ENCODE measurements at regions not wholly inside any gene's neighbourhood (a gene's known extent, or its start where the extent isn't known, plus 50 kb on each side); places are given as distances from the start of the nearest gene placed in this dataset.

- ChIA-PET POLR2A (no interaction called here), CTCF (no interaction called here)
Measured at GRCh38 chr18:78717051-78717765, 262.4 kb upstream of the SALL3 start.

- ChIA-PET POLR2A (no interaction called here), CTCF (no interaction called here)
Measured at GRCh38 chr18:78717766-78718150, 261.9 kb upstream of the SALL3 start.

- CTCF ChIA-PET: no interaction called here
- POLR2A ChIA-PET: no interaction called here
Measured at GRCh38 chr18:78719821-78720220, 259.8 kb upstream of the SALL3 start.

- CTCF ChIA-PET: no interaction called here
- POLR2A ChIA-PET: no interaction called here
Measured at GRCh38 chr18:78720456-78721237, 259.0 kb upstream of the SALL3 start.

GRCh38 chr18:78721238-78721875, 258.3 kb upstream of the SALL3 start:
- CTCF ChIA-PET: no interaction called here

GRCh38 chr18:78721981-78722380, 257.6 kb upstream of the SALL3 start:
- POLR2A ChIA-PET: no interaction called here
- CTCF ChIA-PET: no interaction called here

More at GRCh38 chr18:78721238-78721875, 258.3 kb upstream of the SALL3 start:
- POLR2A ChIA-PET: no interaction called here

GRCh38 chr18:78722386-78722785, 257.2 kb upstream of the SALL3 start:
- POLR2A ChIA-PET: no interaction called here
- CTCF ChIA-PET: no interaction called here

- CTCF ChIA-PET: no interaction called here
- POLR2A ChIA-PET: no interaction called here
Measured at GRCh38 chr18:78722929-78723710, 256.5 kb upstream of the SALL3 start.

GRCh38 chr18:78724214-78724914, 255.3 kb upstream of the SALL3 start:
- ChIA-PET CTCF (no interaction called here), POLR2A (no interaction called here)

- ChIA-PET CTCF (no interaction called here), POLR2A (no interaction called here)
Measured at GRCh38 chr18:78725426-78725825, 254.2 kb upstream of the SALL3 start.

GRCh38 chr18:78726326-78727056, 253.1 kb upstream of the SALL3 start:
- POLR2A ChIA-PET: no interaction called here

GRCh38 chr18:78727057-78727739, 252.4 kb upstream of the SALL3 start:
- CTCF ChIA-PET: no interaction called here
- POLR2A ChIA-PET: no interaction called here

More at GRCh38 chr18:78726326-78727056, 253.1 kb upstream of the SALL3 start:
- CTCF ChIA-PET: no interaction called here

- POLR2A ChIA-PET: no interaction called here
- CTCF ChIA-PET: no interaction called here
Measured at GRCh38 chr18:78727877-78728783, 251.5 kb upstream of the SALL3 start.

GRCh38 chr18:78728784-78729467, 250.7 kb upstream of the SALL3 start:
- CTCF ChIA-PET: no interaction called here
- POLR2A ChIA-PET: no interaction called here

- ChIA-PET CTCF (no interaction called here), POLR2A (no interaction called here)
Measured at GRCh38 chr18:78730546-78730945, 249.1 kb upstream of the SALL3 start.

- ChIA-PET POLR2A (no interaction called here), CTCF (no interaction called here)
Measured at GRCh38 chr18:78731016-78731397, 248.6 kb upstream of the SALL3 start.

- POLR2A ChIA-PET: no interaction called here
- CTCF ChIA-PET: no interaction called here
Measured at GRCh38 chr18:78731398-78732032, 248.1 kb upstream of the SALL3 start.
